HEK293 (cell line): ENCODE measurements at regions not wholly inside any gene's neighbourhood (a gene's known extent, or its start where the extent isn't known, plus 50 kb on each side); places are given as distances from the start of the nearest gene placed in this dataset.

Source experiments
- CTCF ChIA-PET: fragments of 350-600 bp; formaldehyde crosslinking; extraction: SDS; loops from one replicate; lab custom pipeline; 2021; ENCODE audit warnings: antibody characterized with exemption; lab: Yijun Ruan, JAX
- POLR2A ChIA-PET: fragments of 300-600 bp; formaldehyde crosslinking; extraction: SDS; loops from one replicate; lab custom pipeline; 2020; ENCODE audit warnings: antibody characterized with exemption, inconsistent platforms; lab: Yijun Ruan, JAX
- H3K27ac ChIP-seq: fragments of 200-500 bp; sonication (Bioruptor generic); 2 replicates; pipeline ENCODE4 v1.5.1; 2014; ENCODE audit warnings: low read depth, low read length, control low read depth, inconsistent platforms; ENCODE audit errors: extremely low read depth
- H3K36me3 ChIP-seq, 2 experiments: fragments of 200-500 bp in 1 of 2; sonication (Bioruptor generic) in 1 of 2; 1 replicate in 1 of 2; 2 replicates in 1 of 2; pipeline ENCODE4 v1.5.1; 2014 to 2017; ENCODE audit warnings: inconsistent platforms in 2 of 2, low read length in 2 of 2; ENCODE audit not compliant: control insufficient read depth in 2 of 2, insufficient read depth in 1 of 2
- H3K4me1 ChIP-seq: fragments of 200-500 bp; sonication (Bioruptor generic); 2 replicates; pipeline ENCODE4 v1.5.1; 2014; ENCODE audit warnings: mild to moderate bottlenecking, low read length, inconsistent platforms; ENCODE audit not compliant: control insufficient read depth, insufficient read depth
- H3K4me3 ChIP-seq: 2 replicates; pipeline ENCODE4 v1.5.1; 2011; ENCODE audit warnings: low read depth, mild to moderate bottlenecking, control low read depth, low read length, moderate library complexity
- H3K9me3 ChIP-seq: fragments of 200-500 bp; sonication (Bioruptor generic); 2 replicates; pipeline ENCODE4 v1.5.1; 2014; ENCODE audit warnings: low read depth, low read length, inconsistent platforms; ENCODE audit not compliant: control insufficient read depth, insufficient read depth
- GFI1B ChIP-seq: fragments of 450-650 bp; formaldehyde crosslinking; IDR thresholded peaks from 2 replicates; pipeline ENCODE4 v1.5.1; 2016; ENCODE audit warnings: missing biosample characterization, missing genetic modification characterization
- HOXA7 ChIP-seq: sonication (generic); formaldehyde crosslinking; IDR thresholded peaks from 2 replicates; pipeline ENCODE4 v1.8.1; 2022; ENCODE audit warnings: missing genetic modification reagents, borderline replicate concordance
- RBAK ChIP-seq: fragments of 450-650 bp; formaldehyde crosslinking; IDR thresholded peaks from 2 replicates; pipeline ENCODE4 v1.5.1; 2016; ENCODE audit warnings: missing biosample characterization, missing genetic modification characterization
- SP3 ChIP-seq: fragments of 450-650 bp; formaldehyde crosslinking; IDR thresholded peaks from 2 replicates; pipeline ENCODE4 v1.5.1; 2016; ENCODE audit warnings: missing biosample characterization, missing genetic modification characterization
- ZEB2 ChIP-seq: fragments of 450-650 bp; formaldehyde crosslinking; IDR thresholded peaks from 2 replicates; pipeline ENCODE4 v1.5.1; 2016; ENCODE audit warnings: missing biosample characterization, missing genetic modification characterization
- ZFP3 ChIP-seq: fragments of 450-650 bp; formaldehyde crosslinking; IDR thresholded peaks from 2 replicates; pipeline ENCODE4 v1.5.1; 2016; ENCODE audit warnings: low read depth, missing biosample characterization, missing genetic modification characterization
- ZNF114 ChIP-seq: fragments of 450-650 bp; formaldehyde crosslinking; IDR thresholded peaks from 2 replicates; pipeline ENCODE4 v1.5.0; 2017; ENCODE audit warnings: missing biosample characterization, missing genetic modification characterization
- ZNF19 ChIP-seq: fragments of 450-650 bp; formaldehyde crosslinking; IDR thresholded peaks from 2 replicates; pipeline ENCODE4; 2016; ENCODE audit warnings: missing biosample characterization, missing genetic modification characterization, low read depth
- ZNF239 ChIP-seq: fragments of 450-650 bp; formaldehyde crosslinking; IDR thresholded peaks from 2 replicates; pipeline ENCODE4 v1.5.1; 2016; ENCODE audit warnings: missing biosample characterization, missing genetic modification characterization
- ZNF248 ChIP-seq: fragments of 450-650 bp; formaldehyde crosslinking; IDR thresholded peaks from 2 replicates; pipeline ENCODE4 v1.5.1; 2017; ENCODE audit warnings: missing biosample characterization, missing genetic modification characterization
- ZNF302 ChIP-seq: fragments of 450-650 bp; formaldehyde crosslinking; IDR thresholded peaks from 2 replicates; pipeline ENCODE4 v1.5.1; 2016; ENCODE audit warnings: missing biosample characterization, missing genetic modification characterization, low read depth
- ZNF354C ChIP-seq: fragments of 450-650 bp; formaldehyde crosslinking; IDR thresholded peaks from 2 replicates; pipeline ENCODE4 v1.5.1; 2016; ENCODE audit warnings: missing biosample characterization, missing genetic modification characterization, low read depth, borderline replicate concordance
- ZNF585B ChIP-seq: fragments of 450-650 bp; formaldehyde crosslinking; IDR thresholded peaks from 2 replicates; pipeline ENCODE4 v1.5.1; 2016; ENCODE audit warnings: missing biosample characterization, missing genetic modification characterization
- ZNF629 ChIP-seq: fragments of 450-650 bp; formaldehyde crosslinking; IDR thresholded peaks from 2 replicates; pipeline ENCODE4 v1.5.1; 2017; ENCODE audit warnings: missing biosample characterization, missing genetic modification characterization
- ZNF837 ChIP-seq: fragments of 450-650 bp; formaldehyde crosslinking; IDR thresholded peaks from 2 replicates; pipeline ENCODE4 v1.5.1; 2016; ENCODE audit warnings: missing biosample characterization, missing genetic modification characterization
- TF ChIP-seq, protein P1 (sequence below): fragments of 450-650 bp; formaldehyde crosslinking; IDR thresholded peaks from 2 replicates; pipeline ENCODE4 v1.5.1; 2016; ENCODE audit warnings: missing biosample characterization, missing genetic modification characterization
- TF ChIP-seq, protein P2 (sequence below): fragments of 450-650 bp; formaldehyde crosslinking; IDR thresholded peaks from 2 replicates; pipeline ENCODE4 v1.5.1; 2016; ENCODE audit warnings: missing biosample characterization, missing genetic modification characterization
- TF ChIP-seq, protein P3 (sequence below): fragments of 450-650 bp; formaldehyde crosslinking; IDR thresholded peaks from 2 replicates; pipeline ENCODE4 v1.5.1; 2016; ENCODE audit warnings: missing biosample characterization, missing genetic modification characterization
- TF ChIP-seq, protein P4 (sequence below): fragments of 450-650 bp; formaldehyde crosslinking; IDR thresholded peaks from 2 replicates; pipeline ENCODE4 v1.5.1; 2017; ENCODE audit warnings: missing biosample characterization, missing genetic modification characterization
- TF ChIP-seq, protein P5 (sequence below): fragments of 450-650 bp; IDR thresholded peaks from 2 replicates; pipeline ENCODE4 v1.5.1; 2018; ENCODE audit warnings: missing biosample characterization, missing genetic modification characterization

DNA sequence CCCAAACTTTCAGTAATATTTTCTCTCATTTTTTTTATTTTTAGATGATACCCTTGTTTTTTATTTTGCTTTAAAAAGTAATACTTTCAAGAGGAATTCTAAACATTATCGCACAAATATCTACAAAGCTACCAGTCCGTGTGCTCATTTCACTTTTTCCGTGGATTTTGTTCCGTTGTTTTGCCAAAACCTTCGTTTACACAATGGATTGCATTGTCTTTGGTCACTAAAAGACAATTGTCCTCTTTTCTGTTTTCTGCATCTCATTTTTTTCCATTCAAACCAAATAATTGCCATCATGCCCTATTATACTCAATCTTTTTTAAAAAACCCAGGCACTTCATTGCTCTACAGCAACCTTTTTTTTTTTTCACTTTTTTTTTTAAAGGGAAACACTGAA, 214.9 kb downstream of the CXXC4 start:
- H3K4me3 ChIP-seq = no peak overlapping the region
- POLR2A ChIA-PET = no interaction called here
- CTCF ChIA-PET = no interaction called here
- H3K9me3 ChIP-seq = no peaks in the 10 kb centered on the region
- TF ChIP-seq, protein P1, sequence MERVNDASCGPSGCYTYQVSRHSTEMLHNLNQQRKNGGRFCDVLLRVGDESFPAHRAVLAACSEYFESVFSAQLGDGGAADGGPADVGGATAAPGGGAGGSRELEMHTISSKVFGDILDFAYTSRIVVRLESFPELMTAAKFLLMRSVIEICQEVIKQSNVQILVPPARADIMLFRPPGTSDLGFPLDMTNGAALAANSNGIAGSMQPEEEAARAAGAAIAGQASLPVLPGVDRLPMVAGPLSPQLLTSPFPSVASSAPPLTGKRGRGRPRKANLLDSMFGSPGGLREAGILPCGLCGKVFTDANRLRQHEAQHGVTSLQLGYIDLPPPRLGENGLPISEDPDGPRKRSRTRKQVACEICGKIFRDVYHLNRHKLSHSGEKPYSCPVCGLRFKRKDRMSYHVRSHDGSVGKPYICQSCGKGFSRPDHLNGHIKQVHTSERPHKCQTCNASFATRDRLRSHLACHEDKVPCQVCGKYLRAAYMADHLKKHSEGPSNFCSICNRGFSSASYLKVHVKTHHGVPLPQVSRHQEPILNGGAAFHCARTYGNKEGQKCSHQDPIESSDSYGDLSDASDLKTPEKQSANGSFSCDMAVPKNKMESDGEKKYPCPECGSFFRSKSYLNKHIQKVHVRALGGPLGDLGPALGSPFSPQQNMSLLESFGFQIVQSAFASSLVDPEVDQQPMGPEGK (tag by site-specific recombination) = no peak
- TF ChIP-seq, protein P2, sequence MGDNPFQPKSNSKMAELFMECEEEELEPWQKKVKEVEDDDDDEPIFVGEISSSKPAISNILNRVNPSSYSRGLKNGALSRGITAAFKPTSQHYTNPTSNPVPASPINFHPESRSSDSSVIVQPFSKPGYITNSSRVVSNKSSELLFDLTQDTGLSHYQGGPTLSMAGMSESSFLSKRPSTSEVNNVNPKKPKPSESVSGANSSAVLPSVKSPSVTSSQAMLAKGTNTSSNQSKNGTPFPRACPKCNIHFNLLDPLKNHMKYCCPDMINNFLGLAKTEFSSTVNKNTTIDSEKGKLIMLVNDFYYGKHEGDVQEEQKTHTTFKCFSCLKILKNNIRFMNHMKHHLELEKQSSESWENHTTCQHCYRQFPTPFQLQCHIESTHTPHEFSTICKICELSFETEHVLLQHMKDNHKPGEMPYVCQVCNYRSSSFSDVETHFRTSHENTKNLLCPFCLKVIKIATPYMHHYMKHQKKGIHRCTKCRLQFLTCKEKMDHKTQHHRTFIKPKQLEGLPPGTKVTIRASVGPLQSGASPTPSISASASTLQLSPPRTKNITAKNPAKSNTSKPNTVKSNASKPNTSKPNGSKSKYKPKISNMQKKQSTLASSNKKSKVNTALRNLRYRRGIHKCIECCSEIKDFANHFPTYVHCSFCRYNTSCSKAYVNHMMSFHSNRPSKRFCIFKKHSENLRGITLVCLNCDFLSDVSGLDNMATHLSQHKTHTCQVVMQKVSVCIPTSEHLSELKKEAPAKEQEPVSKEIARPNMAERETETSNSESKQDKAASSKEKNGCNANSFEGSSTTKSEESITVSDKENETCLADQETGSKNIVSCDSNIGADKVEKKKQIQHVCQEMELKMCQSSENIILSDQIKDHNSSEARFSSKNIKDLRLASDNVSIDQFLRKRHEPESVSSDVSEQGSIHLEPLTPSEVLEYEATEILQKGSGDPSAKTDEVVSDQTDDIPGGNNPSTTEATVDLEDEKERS (tag by site-specific recombination) = no peak
- TF ChIP-seq ZNF248 (tag by site-specific recombination) = no peak
- TF ChIP-seq ZNF354C (tag by site-specific recombination) = no peak
- no peak for TF ChIP-seq ZNF585B (tag by site-specific recombination)
- TF ChIP-seq, protein P3, sequence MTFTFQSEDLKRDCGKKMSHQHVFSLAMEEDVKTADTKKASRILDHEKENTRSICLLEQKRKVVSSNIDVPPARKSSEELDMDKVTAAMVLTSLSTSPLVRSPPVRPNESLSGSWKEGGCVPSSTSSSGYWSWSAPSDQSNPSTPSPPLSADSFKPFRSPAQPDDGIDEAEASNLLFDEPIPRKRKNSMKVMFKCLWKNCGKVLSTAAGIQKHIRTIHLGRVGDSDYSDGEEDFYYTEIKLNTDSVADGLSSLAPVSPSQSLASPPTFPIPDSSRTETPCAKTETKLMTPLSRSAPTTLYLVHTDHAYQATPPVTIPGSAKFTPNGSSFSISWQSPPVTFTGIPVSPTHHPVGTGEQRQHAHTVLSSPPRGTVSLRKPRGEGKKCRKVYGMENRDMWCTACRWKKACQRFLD = no peak
- no peak for TF ChIP-seq ZNF239 (tag by site-specific recombination)
- TF ChIP-seq ZFP3 (tag by site-specific recombination) = no peak
- no peak for TF ChIP-seq SP3
- no peak for TF ChIP-seq ZNF19 (tag by site-specific recombination)
- TF ChIP-seq HOXA7 = no peak
- no peak for TF ChIP-seq ZNF629 (tag by site-specific recombination)
- no peak for TF ChIP-seq ZNF114 (tag by site-specific recombination)
- TF ChIP-seq, protein P4, sequence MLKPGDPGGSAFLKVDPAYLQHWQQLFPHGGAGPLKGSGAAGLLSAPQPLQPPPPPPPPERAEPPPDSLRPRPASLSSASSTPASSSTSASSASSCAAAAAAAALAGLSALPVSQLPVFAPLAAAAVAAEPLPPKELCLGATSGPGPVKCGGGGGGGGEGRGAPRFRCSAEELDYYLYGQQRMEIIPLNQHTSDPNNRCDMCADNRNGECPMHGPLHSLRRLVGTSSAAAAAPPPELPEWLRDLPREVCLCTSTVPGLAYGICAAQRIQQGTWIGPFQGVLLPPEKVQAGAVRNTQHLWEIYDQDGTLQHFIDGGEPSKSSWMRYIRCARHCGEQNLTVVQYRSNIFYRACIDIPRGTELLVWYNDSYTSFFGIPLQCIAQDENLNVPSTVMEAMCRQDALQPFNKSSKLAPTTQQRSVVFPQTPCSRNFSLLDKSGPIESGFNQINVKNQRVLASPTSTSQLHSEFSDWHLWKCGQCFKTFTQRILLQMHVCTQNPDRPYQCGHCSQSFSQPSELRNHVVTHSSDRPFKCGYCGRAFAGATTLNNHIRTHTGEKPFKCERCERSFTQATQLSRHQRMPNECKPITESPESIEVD (tag by site-specific recombination) = no peak
- no peak for TF ChIP-seq ZEB2 (tag by site-specific recombination)
- TF ChIP-seq, protein P5, sequence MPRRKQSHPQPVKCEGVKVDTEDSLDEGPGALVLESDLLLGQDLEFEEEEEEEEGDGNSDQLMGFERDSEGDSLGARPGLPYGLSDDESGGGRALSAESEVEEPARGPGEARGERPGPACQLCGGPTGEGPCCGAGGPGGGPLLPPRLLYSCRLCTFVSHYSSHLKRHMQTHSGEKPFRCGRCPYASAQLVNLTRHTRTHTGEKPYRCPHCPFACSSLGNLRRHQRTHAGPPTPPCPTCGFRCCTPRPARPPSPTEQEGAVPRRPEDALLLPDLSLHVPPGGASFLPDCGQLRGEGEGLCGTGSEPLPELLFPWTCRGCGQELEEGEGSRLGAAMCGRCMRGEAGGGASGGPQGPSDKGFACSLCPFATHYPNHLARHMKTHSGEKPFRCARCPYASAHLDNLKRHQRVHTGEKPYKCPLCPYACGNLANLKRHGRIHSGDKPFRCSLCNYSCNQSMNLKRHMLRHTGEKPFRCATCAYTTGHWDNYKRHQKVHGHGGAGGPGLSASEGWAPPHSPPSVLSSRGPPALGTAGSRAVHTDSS (tag by site-specific recombination) = no peak
- TF ChIP-seq ZNF837 = no peak
- TF ChIP-seq RBAK = no peak
- no peak for TF ChIP-seq ZNF302 (tag by site-specific recombination)
- no peak for TF ChIP-seq GFI1B
- H3K27ac ChIP-seq = no peak overlapping the region
- H3K4me1 ChIP-seq = no peaks in the 10 kb centered on the region
- no peaks in the 10 kb centered on the region for H3K36me3 ChIP-seq
